Mucosa of descending colon (tissue), 3 donors: ENCODE measurements at regions not wholly inside any gene's neighbourhood (a gene's known extent, or its start where the extent isn't known, plus 50 kb on each side); places are given as distances from the start of the nearest gene placed in this dataset.

Experiments used
- ATAC-seq: fragments of 200-7000 bp; cut with Tn5 transposase; one replicate; pipeline ENCODE4 v1.9.1; 2020; ENCODE audit warnings: mild to moderate bottlenecking, moderate library complexity
- DNase-seq, 3 donors: peaks; one replicate each; pipeline ENCODE4 v3.0.0-alpha.2; 2020
- H3K36me3 ChIP-seq: fragments of 200-600 bp; one replicate; pipeline ENCODE4 v1.8.0; 2021; ENCODE audit warnings: low read depth, mild to moderate bottlenecking
- H3K4me1 ChIP-seq: fragments of 200-600 bp; one replicate; pipeline ENCODE4 v1.8.0; 2021; ENCODE audit warnings: low read depth, mild to moderate bottlenecking
- H3K4me3 ChIP-seq: fragments of 200-600 bp; one replicate; pipeline ENCODE4 v1.8.0; 2021; ENCODE audit warnings: mild to moderate bottlenecking
- H3K9me3 ChIP-seq: fragments of 200-600 bp; one replicate; pipeline ENCODE4 v1.8.0; 2021; ENCODE audit warnings: mild to moderate bottlenecking
- CTCF ChIP-seq: fragments of 200-600 bp; IDR thresholded peaks from one replicate; pipeline ENCODE4 v1.8.0; 2022; ENCODE audit warnings: antibody characterized with exemption, mild to moderate bottlenecking
- intact Hi-C, 2 donors: fragments of 100-400 bp; cut with DNase I in 1 of 2; cut with micrococcal nuclease in 1 of 2; formaldehyde crosslinking; loops; one replicate each; pipeline versions ENCODE4 v1.11.0 to v1.11.1; 2022; cut with DNase I, micrococcal nuclease
- donor health status: DM: no; HTN: no; CAD: no; lungs with moderate emphysema.
- donor health status: DM: no; HTN: no; CAD: no.
- donor health status: DM: no; HTN: yes; CAD: no.

GRCh38 chr2:53417385-53417784 is 350.2 kb upstream of the CHAC2 start:
- Histone ChIP-seq H3K36me3 (no peaks in the 10 kb centered on the region), H3K9me3 (no peaks in the 10 kb centered on the region), H3K4me1 (no peaks in the 10 kb centered on the region), H3K4me3 (no peak overlapping the region)
- DNase-seq (no peak), ATAC-seq (no peak)
- TF ChIP-seq CTCF, result no peak
- intact Hi-C loops, result no loop called here

- no peak for TF ChIP-seq CTCF
Observed at GRCh38 chr2:53407363-53408080, 360.1 kb upstream of the CHAC2 start.

GRCh38 chr2:53403792-53404413 is 363.7 kb upstream of the CHAC2 start:
- no peak for TF ChIP-seq CTCF
- intact Hi-C loops, result no loop called here
- DNase-seq (no peak), ATAC-seq (peak; percentile 48)
- Histone ChIP-seq H3K36me3 (no peaks in the 10 kb centered on the region), H3K4me3 (no peak overlapping the region), H3K4me1 (no peaks in the 10 kb centered on the region), H3K9me3 (no peaks in the 10 kb centered on the region)

More at GRCh38 chr2:53407363-53408080, 360.1 kb upstream of the CHAC2 start:
- Histone ChIP-seq H3K4me3 (no peak overlapping the region), H3K9me3 (no peaks in the 10 kb centered on the region), H3K36me3 (no peaks in the 10 kb centered on the region), H3K4me1 (no peaks in the 10 kb centered on the region)
- ATAC-seq (no peak), DNase-seq (no peak)
- intact Hi-C loops, result no loop called here

- no peak for ATAC-seq
- H3K9me3 ChIP-seq, result no peaks in the 10 kb centered on the region
- DNase-seq, result no peak
- no peak for TF ChIP-seq CTCF
- no peaks in the 10 kb centered on the region for H3K36me3 ChIP-seq
- intact Hi-C loops, result no loop called here
- no peak overlapping the region for H3K4me3 ChIP-seq
- H3K4me1 ChIP-seq, result no peaks in the 10 kb centered on the region
Observed at GRCh38 chr2:53397085-53397484, 370.5 kb upstream of the CHAC2 start.

- TF ChIP-seq CTCF, result no peak
- no peak overlapping the region for H3K4me3 ChIP-seq
- intact Hi-C loops, result no loop called here
- DNase-seq, result no peak
- no peaks in the 10 kb centered on the region for H3K36me3 ChIP-seq
- H3K9me3 ChIP-seq, result peaks cover 2% of the 10 kb centered on the region
- H3K4me1 ChIP-seq, result no peaks in the 10 kb centered on the region
- no peak for ATAC-seq
Observed at GRCh38 chr2:53381271-53381670, 386.3 kb upstream of the CHAC2 start.
